OCI-LY7 (cell line): ENCODE measurements at regions not wholly inside any gene's neighbourhood (a gene's known extent, or its start where the extent isn't known, plus 50 kb on each side); places are given as distances from the start of the nearest gene placed in this dataset.

ENCODE experiments used
- BruUV-seq: library from RNA; stranded (reverse); fragments of 400-500 nt; replicated peaks from 2 replicates; lab custom pipeline; 2021; lab: Mats Ljungman, UMichigan
- CTCF ChIA-PET: fragments of 300-600 bp; sonication (Branson Sonifier 250); formaldehyde crosslinking; loops from one replicate; lab custom pipeline; 2022; ENCODE audit warnings: antibody characterized with exemption; ENCODE audit not compliant: unreplicated experiment; lab: Charles Lee
- POLR2A ChIA-PET: fragments of 300-600 bp; sonication (Branson Sonifier 250); formaldehyde crosslinking; loops from one replicate; lab custom pipeline; 2022; ENCODE audit warnings: antibody characterized with exemption; lab: Charles Lee
- DNase-seq: peaks from one replicate; pipeline ENCODE4 v3.0.0-alpha.2; 2015; ENCODE audit warnings: low spot score
- H2AFZ ChIP-seq: fragments of 200-600 bp; sonication (generic), shearing (Covaris generic); 2 replicates; pipeline ENCODE4 v1.6.1; 2014; ENCODE audit warnings: mild to moderate bottlenecking, antibody characterized with exemption, low read length, moderate library complexity
- H3K27ac ChIP-seq: fragments of 200-600 bp; sonication (generic); 2 replicates; pipeline ENCODE4 v1.5.1; 2014; ENCODE audit warnings: mixed run types, low read depth, mild to moderate bottlenecking, moderate library complexity, low read length, inconsistent platforms; ENCODE audit not compliant: poor library complexity, severe bottlenecking
- H3K36me3 ChIP-seq: fragments of 200-600 bp; sonication (generic); 2 replicates; pipeline ENCODE4 v1.6.1; 2014; ENCODE audit warnings: mild to moderate bottlenecking, antibody characterized with exemption, low read length, moderate library complexity, mixed read lengths; ENCODE audit not compliant: insufficient read depth
- H3K4me1 ChIP-seq: fragments of 200-600 bp; sonication (generic); 2 replicates; pipeline ENCODE4 v1.5.1; 2014; ENCODE audit warnings: mild to moderate bottlenecking, low read length; ENCODE audit not compliant: insufficient read depth, poor library complexity, severe bottlenecking
- H3K4me2 ChIP-seq: fragments of 200-600 bp; sonication (generic); 2 replicates; pipeline ENCODE4 v1.6.1; 2014; ENCODE audit warnings: mild to moderate bottlenecking, low read length
- H3K4me3 ChIP-seq: fragments of 200-600 bp; sonication (generic); 2 replicates; pipeline ENCODE4 v1.5.1; 2014; ENCODE audit warnings: mild to moderate bottlenecking, low read depth, low read length; ENCODE audit not compliant: poor library complexity, severe bottlenecking
- H3K79me2 ChIP-seq: fragments of 200-600 bp; sonication (generic); 2 replicates; pipeline ENCODE4 v1.6.1; 2016; ENCODE audit warnings: low read depth, mild to moderate bottlenecking, low read length, moderate library complexity, mixed read lengths; ENCODE audit not compliant: insufficient read depth
- H3K9me2 ChIP-seq: fragments of 200-600 bp; sonication (generic); 2 replicates; pipeline ENCODE4 v1.6.1; 2016; ENCODE audit warnings: mild to moderate bottlenecking, low read length, mixed read lengths; ENCODE audit not compliant: insufficient read depth
- H3K9me3 ChIP-seq: fragments of 200-600 bp; sonication (generic); 2 replicates; pipeline ENCODE4 v1.6.1; 2014; ENCODE audit warnings: mild to moderate bottlenecking, mixed run types, low read length, mixed read lengths
- H4K20me1 ChIP-seq: fragments of 200-600 bp; sonication (generic); 2 replicates; pipeline ENCODE4 v1.6.1; 2014; ENCODE audit warnings: mild to moderate bottlenecking, antibody characterized with exemption, low read length, moderate library complexity, mixed read lengths; ENCODE audit not compliant: insufficient read depth
- CTCF ChIP-seq: fragments of 200-600 bp; sonication (generic); conservative IDR thresholded peaks from 2 replicates; pipeline ENCODE4 v1.5.1; 2014; ENCODE audit warnings: mild to moderate bottlenecking, antibody characterized with exemption, low read length, moderate library complexity, mixed read lengths
- EZH2phosphoT487 ChIP-seq: fragments of 200-600 bp; sonication (generic); IDR thresholded peaks from 2 replicates; pipeline ENCODE4 v1.6.1; 2018; ENCODE audit warnings: low read depth, borderline replicate concordance, mild to moderate bottlenecking, mixed run types, antibody characterized with exemption, low read length, moderate library complexity, mixed read lengths
- intact Hi-C: fragments of 100-400 bp; cut with micrococcal nuclease; formaldehyde crosslinking; loops from one replicate; pipeline ENCODE4 v1.10.0; 2022; ENCODE audit not compliant: unreplicated experiment

GRCh38 chr1:94701796-94702441 is 118.2 kb upstream of the SLC44A3 start:
- H3K4me3 ChIP-seq: no peak overlapping the region
- H3K4me1 ChIP-seq: no peaks in the 10 kb centered on the region
- no peak overlapping the region for H2AFZ ChIP-seq
- CTCF ChIA-PET: no interaction called here
- H4K20me1 ChIP-seq: no peaks in the 10 kb centered on the region
- H3K27ac ChIP-seq: no peak overlapping the region
- no peak for DNase-seq
- POLR2A ChIA-PET: no interaction called here
- no peaks in the 10 kb centered on the region for H3K9me2 ChIP-seq
- intact Hi-C loops: no loop called here
- no peaks in the 10 kb centered on the region for H3K9me3 ChIP-seq
- no peak overlapping the region for H3K4me2 ChIP-seq
- H3K36me3 ChIP-seq: no peaks in the 10 kb centered on the region
- no TSS peak for BruUV-seq
- H3K79me2 ChIP-seq: no peaks in the 10 kb centered on the region
- TF ChIP-seq EZH2phosphoT487: no peak

GRCh38 chr1:94698759-94699502 is 121.2 kb upstream of the SLC44A3 start:
- Histone ChIP-seq H3K79me2 (no peaks in the 10 kb centered on the region), H3K27ac (no peak overlapping the region), H3K4me3 (no peak overlapping the region), H3K4me2 (no peak overlapping the region), H3K36me3 (no peaks in the 10 kb centered on the region), H4K20me1 (no peaks in the 10 kb centered on the region), H3K9me3 (no peaks in the 10 kb centered on the region), H3K9me2 (no peaks in the 10 kb centered on the region), H2AFZ (no peak overlapping the region), H3K4me1 (no peaks in the 10 kb centered on the region)
- ChIA-PET CTCF (no interaction called here), POLR2A (interaction anchor here (0.7 kb wide), 1 partner anchor 603 kb away, joined by 3 read pairs; no protein-coding TSS in a partner anchor)
- no peak for DNase-seq
- intact Hi-C loops: no loop called here
- BruUV-seq: no TSS peak
- TF ChIP-seq CTCF (no peak), EZH2phosphoT487 (no peak)

- Histone ChIP-seq H3K79me2 (no peaks in the 10 kb centered on the region), H2AFZ (no peak overlapping the region), H4K20me1 (no peaks in the 10 kb centered on the region), H3K4me3 (no peak overlapping the region), H3K4me2 (no peak overlapping the region), H3K36me3 (no peaks in the 10 kb centered on the region), H3K4me1 (no peaks in the 10 kb centered on the region), H3K9me2 (no peaks in the 10 kb centered on the region), H3K27ac (no peak overlapping the region), H3K9me3 (no peaks in the 10 kb centered on the region)
- BruUV-seq: no TSS peak
- TF ChIP-seq EZH2phosphoT487: no peak
- no peak for TF ChIP-seq CTCF
- no peak for DNase-seq
- POLR2A ChIA-PET: interaction anchor here (0.7 kb wide), 1 partner anchor 603 kb away, joined by 3 read pairs; no protein-coding TSS in a partner anchor
- intact Hi-C loops: no loop called here
- CTCF ChIA-PET: no interaction called here
These were observed 121.8 kb upstream of the SLC44A3 start for GRCh38 chr1:94698356-94698755.
